A549 (cell line): ENCODE measurements at regions not wholly inside any gene's neighbourhood (a gene's known extent, or its start where the extent isn't known, plus 50 kb on each side); places are given as distances from the start of the nearest gene placed in this dataset.

Experiments
- ATAC-seq, 2 experiments: fragments of 200-7000 bp in 1 of 2; fragments of >200 bp in 1 of 2; cut with Nextera tagmentation in 1 of 2; cut with Tn5 transposase in 1 of 2; 3 replicates each; pipeline versions ENCODE4 v1.8.0 to v1.9.1; 2018 to 2020; ENCODE audit warnings: mild to moderate bottlenecking in 1 of 2, moderate library complexity in 1 of 2
- CTCF ChIA-PET: fragments of 300-600 bp; sonication (Branson Sonifier 250); formaldehyde crosslinking; extraction: SDS; loops from one replicate; lab custom pipeline; 2021; ENCODE audit warnings: antibody characterized with exemption, inconsistent platforms; lab: Yijun Ruan, JAX
- POLR2A ChIA-PET: fragments of 350-600 bp; formaldehyde crosslinking; extraction: SDS; loops from one replicate; lab custom pipeline; 2021; ENCODE audit warnings: antibody characterized with exemption, inconsistent platforms; lab: Yijun Ruan, JAX
- DNase-seq, 2 experiments: peaks; one replicate each; pipeline versions ENCODE4 v3.0.0 to v3.0.0-alpha.2; 2011 to 2016; ENCODE audit warnings: low read depth in 1 of 2, low spot score in 1 of 2
- FAIRE-seq: peaks from 2 replicates; lab custom pipeline; 2011; peaks lifted over from hg19 to GRCh38; lab: Jason Lieb, UNC
- H3K27ac ChIP-seq, 2 experiments: fragments of >200 bp; sonication (Bioruptor Twin); formaldehyde crosslinking; 3 replicates each; pipeline ENCODE4 v1.5.1; 2016 to 2017
- H3K4me1 ChIP-seq: fragments of >200 bp; sonication (Bioruptor Twin); formaldehyde crosslinking; 3 replicates; pipeline ENCODE4 v1.6.1; 2016
- H3K4me2 ChIP-seq: fragments of >200 bp; sonication (Bioruptor Twin); formaldehyde crosslinking; 3 replicates; pipeline ENCODE4 v1.6.1; 2016
- H3K4me3 ChIP-seq: fragments of >200 bp; sonication (Bioruptor Twin); formaldehyde crosslinking; 3 replicates; pipeline ENCODE4 v1.5.1; 2016
- H3K9me3 ChIP-seq: fragments of >200 bp; sonication (Bioruptor Twin); formaldehyde crosslinking; 3 replicates; pipeline ENCODE4 v1.6.1; 2016
- BHLHE40 ChIP-seq: IDR thresholded peaks from 2 replicates; pipeline ENCODE4 v1.6.1; 2012; ENCODE audit warnings: low read depth, low read length, inconsistent platforms
- CBX8 ChIP-seq: fragments of 200-600 bp; sonication (generic); IDR thresholded peaks from 2 replicates; pipeline ENCODE4 v1.6.1; 2016
- CHD2 ChIP-seq: fragments of 150-350 bp; IDR thresholded peaks from 2 replicates; pipeline ENCODE4 v1.6.1; 2014; ENCODE audit warnings: low read length; ENCODE audit not compliant: partially characterized antibody
- EHMT2 ChIP-seq: fragments of 200-600 bp; sonication (generic); IDR thresholded peaks from 2 replicates; pipeline ENCODE4 v1.6.1; 2016; ENCODE audit warnings: antibody characterized with exemption, low read depth, mild to moderate bottlenecking, moderate library complexity
- EP300 ChIP-seq, 2 experiments: fragments of >200 bp; sonication (Bioruptor Twin); formaldehyde crosslinking; IDR thresholded peaks; 2 replicates in 1 of 2; 3 replicates in 1 of 2; pipeline ENCODE4 v1.6.1; 2016 to 2017
- ESRRA ChIP-seq: fragments of 150-350 bp; IDR thresholded peaks from 2 replicates; pipeline ENCODE4 v1.6.1; 2014; ENCODE audit warnings: mild to moderate bottlenecking, low read length, borderline replicate concordance
- FOSB ChIP-seq: fragments of 250-450 bp; sonication (Bioruptor Pico); IDR thresholded peaks from 2 replicates; pipeline ENCODE4 v1.5.0; 2020; ENCODE audit warnings: mild to moderate bottlenecking, moderate library complexity
- GATA3 ChIP-seq: IDR thresholded peaks from 2 replicates; pipeline ENCODE4 v1.6.1; 2012; ENCODE audit warnings: borderline replicate concordance
- HOXA7 ChIP-seq: fragments of 250-450 bp; sonication (Bioruptor Pico); IDR thresholded peaks from 2 replicates; pipeline ENCODE4 v1.5.0; 2020; ENCODE audit warnings: mild to moderate bottlenecking, moderate library complexity
- KDM1A ChIP-seq: fragments of 200-600 bp; sonication (generic); IDR thresholded peaks from 2 replicates; pipeline ENCODE4 v1.6.1; 2016; ENCODE audit warnings: low read depth, mild to moderate bottlenecking
- MAZ ChIP-seq: fragments of 150-350 bp; IDR thresholded peaks from 2 replicates; pipeline ENCODE4 v1.6.1; 2014; ENCODE audit warnings: antibody characterized with exemption, low read depth, low read length, borderline replicate concordance
- MYC ChIP-seq: IDR thresholded peaks from 2 replicates; pipeline ENCODE4 v1.6.1; 2012; ENCODE audit warnings: mild to moderate bottlenecking, inconsistent platforms, low read length, improper control_type of control experiment, borderline replicate concordance
- NPAS2 ChIP-seq: fragments of 250-450 bp; sonication (Bioruptor Pico); IDR thresholded peaks from 2 replicates; pipeline ENCODE4 v1.8.0; 2022; ENCODE audit warnings: mild to moderate bottlenecking, moderate library complexity, borderline replicate concordance
- POLR2AphosphoS2 ChIP-seq: conservative IDR thresholded peaks from 2 replicates; pipeline ENCODE4 v1.6.1; 2012; ENCODE audit warnings: low read length, improper control_type of control experiment, inconsistent platforms
- RARB ChIP-seq: fragments of 250-450 bp; sonication (Bioruptor Pico); IDR thresholded peaks from 2 replicates; pipeline ENCODE4 v1.8.0; 2021; ENCODE audit warnings: mild to moderate bottlenecking, moderate library complexity
- RFX5 ChIP-seq: fragments of 450-650 bp; IDR thresholded peaks from 2 replicates; pipeline ENCODE4 v1.7.1; 2014; ENCODE audit warnings: antibody characterized with exemption, mild to moderate bottlenecking, moderate library complexity
- RNF2 ChIP-seq: fragments of 200-600 bp; sonication (generic); IDR thresholded peaks from 2 replicates; pipeline ENCODE4 v1.6.1; 2016; ENCODE audit warnings: low read depth, mild to moderate bottlenecking, antibody characterized with exemption, moderate library complexity, borderline replicate concordance
- TFCP2L1 ChIP-seq: fragments of 250-450 bp; sonication (Bioruptor Pico); IDR thresholded peaks from 2 replicates; pipeline ENCODE4 v1.5.0; 2021; ENCODE audit warnings: mild to moderate bottlenecking
- ZC3H11A ChIP-seq: fragments of 450-650 bp; IDR thresholded peaks from 2 replicates; pipeline ENCODE4 v1.6.1; 2014; ENCODE audit warnings: antibody characterized with exemption, mild to moderate bottlenecking
- ZFP36 ChIP-seq: fragments of 450-650 bp; IDR thresholded peaks from 2 replicates; pipeline ENCODE4 v1.6.1; 2014; ENCODE audit warnings: borderline replicate concordance; ENCODE audit not compliant: partially characterized antibody
- ZNF302 ChIP-seq: fragments of 250-450 bp; sonication (Bioruptor Pico); IDR thresholded peaks from 2 replicates; pipeline ENCODE4 v1.9.0; 2021; ENCODE audit warnings: inconsistent platforms, mild to moderate bottlenecking, moderate library complexity
- ZSCAN20 ChIP-seq: fragments of 250-450 bp; sonication (Bioruptor Pico); IDR thresholded peaks from 2 replicates; pipeline ENCODE4 v1.8.0; 2022; ENCODE audit warnings: mild to moderate bottlenecking, moderate library complexity
- WGBS: methylation state at CpG from one replicate; pipeline ENCODE4 v1.1.6; 2017; ENCODE audit errors: missing lambda C conversion rate; 5-methylcytosine and 5-hydroxymethylcytosine counted together
- TF ChIP-seq, protein P1 (sequence below): IDR thresholded peaks from 2 replicates; pipeline ENCODE4 v1.6.1; 2012; ENCODE audit warnings: low read depth, borderline replicate concordance

GRCh38 chr4:165666836-165667235 lies 206.2 kb upstream of the TLL1 start:
- TF ChIP-seq ZC3H11A (no peak), ZNF302 (CRISPR knock-in tag) (no peak), RFX5 (no peak), HOXA7 (CRISPR knock-in tag) (no peak), CBX8 (no peak), RNF2 (no peak), TFCP2L1 (CRISPR knock-in tag) (no peak), MAZ (no peak), CHD2 (no peak), MYC (no peak), NPAS2 (CRISPR knock-in tag) (no peak), RARB (no peak), FOSB (no peak), GATA3 (no peak)
- TF ChIP-seq, protein P1, sequence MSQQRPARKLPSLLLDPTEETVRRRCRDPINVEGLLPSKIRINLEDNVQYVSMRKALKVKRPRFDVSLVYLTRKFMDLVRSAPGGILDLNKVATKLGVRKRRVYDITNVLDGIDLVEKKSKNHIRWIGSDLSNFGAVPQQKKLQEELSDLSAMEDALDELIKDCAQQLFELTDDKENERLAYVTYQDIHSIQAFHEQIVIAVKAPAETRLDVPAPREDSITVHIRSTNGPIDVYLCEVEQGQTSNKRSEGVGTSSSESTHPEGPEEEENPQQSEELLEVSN, result no peak
- TF ChIP-seq, all 56 proteins: peak for 0
- WGBS, result 71% methylated on average over 5 of the region's 5 CpGs
- Histone ChIP-seq H3K27ac (no peak overlapping the region), H3K4me3 (no peak overlapping the region), H3K9me3 (no peaks in the 10 kb centered on the region), H3K4me2 (no peak overlapping the region), H3K4me1 (no peaks in the 10 kb centered on the region)
- DNase-seq (no peak), FAIRE-seq (no peak), ATAC-seq (no peak)
- POLR2A ChIA-PET, result no interaction called here
- CTCF ChIA-PET, result no interaction called here

GRCh38 chr4:165667969-165668368 lies 205.1 kb upstream of the TLL1 start:
- H3K9me3 ChIP-seq, result no peaks in the 10 kb centered on the region
- no peak overlapping the region for H3K4me3 ChIP-seq
- DNase-seq, result no peak
- no peak overlapping the region for H3K4me2 ChIP-seq
- ChIA-PET POLR2A (interaction anchor here (0.6 kb wide), 1 partner anchor 1637 kb away, joined by 4 read pairs; no protein-coding TSS in a partner anchor), CTCF (no interaction called here)
- WGBS, result 71% methylated on average over 1 of the region's 1 CpG
- H3K27ac ChIP-seq, result no peak overlapping the region
- no peak for TF ChIP-seq ZFP36
- no peak for TF ChIP-seq POLR2AphosphoS2
- TF ChIP-seq BHLHE40, result no peak
- ATAC-seq, result no peak
- FAIRE-seq, result no peak
- no peaks in the 10 kb centered on the region for H3K4me1 ChIP-seq

GRCh38 chr4:165668694-165669093 lies 204.3 kb upstream of the TLL1 start:
- no peaks in the 10 kb centered on the region for H3K4me1 ChIP-seq
- WGBS, result 7% methylated on average over 2 of the region's 2 CpGs
- POLR2A ChIA-PET, result no interaction called here
- no peak for ATAC-seq
- TF ChIP-seq ZC3H11A (no peak), HOXA7 (CRISPR knock-in tag) (no peak), EP300 (IDR thresholded peaks at IDR 0.05) (no peak), ZSCAN20 (CRISPR knock-in tag) (no peak), EHMT2 (no peak)
- TF ChIP-seq, all 56 proteins: peak for 0
- Histone ChIP-seq H3K4me2 (no peak overlapping the region), H3K27ac (no peak overlapping the region), H3K4me3 (no peak overlapping the region), H3K9me3 (no peaks in the 10 kb centered on the region)
- FAIRE-seq, result no peak
- no peak for DNase-seq
- CTCF ChIA-PET, result no interaction called here

- ChIA-PET CTCF (interaction anchor here (0.9 kb wide), 1 partner anchor 14 kb away, joined by 3 read pairs; no protein-coding TSS in a partner anchor), POLR2A (no interaction called here)
- 70% methylated on average over 8 of the region's 8 CpGs for WGBS
- H3K27ac ChIP-seq, result no peak overlapping the region
- no peak overlapping the region for H3K4me2 ChIP-seq
- no peaks in the 10 kb centered on the region for H3K9me3 ChIP-seq
- FAIRE-seq, result no peak
- no peak for DNase-seq
- H3K4me1 ChIP-seq, result no peaks in the 10 kb centered on the region
- H3K4me3 ChIP-seq, result no peak overlapping the region
- ATAC-seq, result no peak
- no peak for TF ChIP-seq KDM1A
- TF ChIP-seq ESRRA, result no peak
- no peak for TF ChIP-seq RARB
Measured at GRCh38 chr4:165677081-165677480, 196.0 kb upstream of the TLL1 start.
